ENCODE measurements at regions not wholly inside any gene's neighbourhood (a gene's known extent, or its start where the extent isn't known, plus 50 kb on each side); places are given as distances from the start of the nearest gene placed in this dataset.

DNA sequence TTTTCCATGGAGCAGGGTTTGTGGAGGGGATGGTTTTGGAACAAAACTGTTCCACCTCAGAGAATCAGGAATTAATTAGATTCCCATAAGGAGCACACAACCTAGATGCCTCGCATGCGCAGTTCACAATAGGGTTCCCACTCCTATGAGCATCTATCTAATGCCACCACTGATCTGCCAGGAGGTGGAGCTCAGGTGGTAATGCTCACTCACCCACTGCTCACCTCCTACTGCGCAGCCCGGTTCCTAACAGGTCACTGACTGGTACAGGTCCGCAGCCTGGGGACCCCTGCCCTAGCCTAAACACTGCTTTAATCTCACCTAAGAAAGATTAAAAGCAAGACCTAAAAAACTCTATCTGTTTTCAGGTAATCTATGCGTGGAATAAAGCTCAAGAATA, 553.0 kb downstream of the JRKL start:
- Mint-ChIP-seq H3K4me3 (no peak overlapping the region), H3K27ac (no peak overlapping the region), H3K4me1 (no peaks in the 10 kb centered on the region), H3K9me3 (no peaks in the 10 kb centered on the region), H3K27me3 (ENCODE audit: low read depth in 3 of 3) (no peaks in the 10 kb centered on the region), H3K36me3 (no peaks in the 10 kb centered on the region)
- no peaks in the 10 kb centered on the region for H3K27me3 ChIP-seq (ENCODE audit: control insufficient read depth in 2 of 2, insufficient read depth in 2 of 2, low read length in 2 of 2)
- H3K4me1 ChIP-seq (ENCODE audit: control insufficient read depth in 1 of 2, insufficient read depth in 2 of 2, low read length in 2 of 2), result no peaks in the 10 kb centered on the region
- intact Hi-C loops (cut with micrococcal nuclease), result no loop called here
- no peak overlapping the region for H3K4me2 ChIP-seq (replicated peaks; ENCODE audit: extremely low read depth, low read length, poor library complexity, severe bottlenecking)
- H3K79me2 ChIP-seq (ENCODE audit: insufficient read depth, low read length), result no peaks in the 10 kb centered on the region
- TF ChIP-seq, protein P1, sequence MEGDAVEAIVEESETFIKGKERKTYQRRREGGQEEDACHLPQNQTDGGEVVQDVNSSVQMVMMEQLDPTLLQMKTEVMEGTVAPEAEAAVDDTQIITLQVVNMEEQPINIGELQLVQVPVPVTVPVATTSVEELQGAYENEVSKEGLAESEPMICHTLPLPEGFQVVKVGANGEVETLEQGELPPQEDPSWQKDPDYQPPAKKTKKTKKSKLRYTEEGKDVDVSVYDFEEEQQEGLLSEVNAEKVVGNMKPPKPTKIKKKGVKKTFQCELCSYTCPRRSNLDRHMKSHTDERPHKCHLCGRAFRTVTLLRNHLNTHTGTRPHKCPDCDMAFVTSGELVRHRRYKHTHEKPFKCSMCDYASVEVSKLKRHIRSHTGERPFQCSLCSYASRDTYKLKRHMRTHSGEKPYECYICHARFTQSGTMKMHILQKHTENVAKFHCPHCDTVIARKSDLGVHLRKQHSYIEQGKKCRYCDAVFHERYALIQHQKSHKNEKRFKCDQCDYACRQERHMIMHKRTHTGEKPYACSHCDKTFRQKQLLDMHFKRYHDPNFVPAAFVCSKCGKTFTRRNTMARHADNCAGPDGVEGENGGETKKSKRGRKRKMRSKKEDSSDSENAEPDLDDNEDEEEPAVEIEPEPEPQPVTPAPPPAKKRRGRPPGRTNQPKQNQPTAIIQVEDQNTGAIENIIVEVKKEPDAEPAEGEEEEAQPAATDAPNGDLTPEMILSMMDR (IDR thresholded peaks at IDR 0.05), result no peak
- 91% methylated on average over 5 of the region's 6 CpGs for WGBS (ENCODE audit: insufficient coverage)
- H3K4me3 ChIP-seq (replicated peaks in 1 of 3; ENCODE audit: low read depth in 2 of 3, low read length in 3 of 3), result no peak overlapping the region
- H3K27ac ChIP-seq (ENCODE audit: low read depth in 1 of 2, low read length in 2 of 2), result no peak overlapping the region
- H3K36me3 ChIP-seq (replicated peaks in 1 of 2; ENCODE audit: control insufficient read depth in 1 of 2, insufficient read depth in 2 of 2, low read length in 2 of 2), result no peaks in the 10 kb centered on the region
- H3K9me3 ChIP-seq (replicated peaks in 1 of 2; ENCODE audit: control insufficient read depth in 1 of 2, insufficient read depth in 1 of 2, low read length in 2 of 2), result no peaks in the 10 kb centered on the region
- no peak overlapping the region for H3K9ac ChIP-seq (ENCODE audit: insufficient read depth, low read length, poor library complexity, severe bottlenecking)
- H2AFZ ChIP-seq (ENCODE audit: insufficient read depth, low read depth, low read length, poor library complexity, severe bottlenecking), result no peak overlapping the region
- H4K20me1 ChIP-seq (ENCODE audit: insufficient read depth, low read length), result no peaks in the 10 kb centered on the region
- DNase-seq, result no peak

DNA sequence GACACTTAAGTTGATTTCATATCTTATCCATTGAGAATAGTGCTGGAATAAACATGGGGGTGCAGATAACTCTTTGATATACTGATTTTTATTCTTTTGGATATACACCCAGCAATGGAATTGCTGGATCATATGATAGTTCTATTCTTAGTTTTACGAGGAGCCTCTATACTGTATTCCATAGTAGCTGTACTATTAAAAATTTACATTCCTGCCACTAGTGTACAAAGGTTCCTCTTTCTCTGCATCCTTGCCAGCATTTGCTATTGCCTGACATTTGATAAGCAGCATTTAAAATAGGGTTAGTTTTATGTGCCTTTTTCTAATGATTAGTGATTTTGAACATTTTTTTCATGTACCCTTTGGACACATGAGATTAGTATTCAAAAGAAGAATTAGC, 554.2 kb downstream of the JRKL start:
- no peak overlapping the region for H3K27ac Mint-ChIP-seq

More for the DNA sequence above, 554.2 kb downstream of the JRKL start:
- H3K79me2 ChIP-seq (ENCODE audit: insufficient read depth, low read length), result no peaks in the 10 kb centered on the region
- H3K27ac ChIP-seq (ENCODE audit: low read depth in 1 of 2, low read length in 2 of 2), result no peak overlapping the region
- Mint-ChIP-seq H3K4me3 (no peak overlapping the region), H3K27me3 (ENCODE audit: low read depth in 3 of 3) (no peaks in the 10 kb centered on the region), H3K4me1 (no peaks in the 10 kb centered on the region), H3K9me3 (peaks cover 0 to 2% (median 0%) of the 10 kb centered on the region in 7 donors), H3K36me3 (no peaks in the 10 kb centered on the region)
- H2AFZ ChIP-seq (ENCODE audit: insufficient read depth, low read depth, low read length, poor library complexity, severe bottlenecking), result no peak overlapping the region
- no peak overlapping the region for H3K4me2 ChIP-seq (replicated peaks; ENCODE audit: extremely low read depth, low read length, poor library complexity, severe bottlenecking)
- H3K27me3 ChIP-seq (ENCODE audit: control insufficient read depth in 2 of 2, insufficient read depth in 2 of 2, low read length in 2 of 2), result no peaks in the 10 kb centered on the region
- TF ChIP-seq, protein P1 (IDR thresholded peaks at IDR 0.05), result no peak
- no peaks in the 10 kb centered on the region for H4K20me1 ChIP-seq (ENCODE audit: insufficient read depth, low read length)
- H3K36me3 ChIP-seq (replicated peaks in 1 of 2; ENCODE audit: control insufficient read depth in 1 of 2, insufficient read depth in 2 of 2, low read length in 2 of 2), result no peaks in the 10 kb centered on the region
- DNase-seq, result no peak
- H3K4me3 ChIP-seq (replicated peaks in 1 of 3; ENCODE audit: low read depth in 2 of 3, low read length in 3 of 3), result no peak overlapping the region
- H3K9me3 ChIP-seq (replicated peaks in 1 of 2; ENCODE audit: control insufficient read depth in 1 of 2, insufficient read depth in 1 of 2, low read length in 2 of 2), result no peaks in the 10 kb centered on the region
- WGBS (ENCODE audit: insufficient coverage), result no CpG with 5 or more reads among the region's 1 CpG
- intact Hi-C loops (cut with micrococcal nuclease), result no loop called here
- H3K4me1 ChIP-seq (ENCODE audit: control insufficient read depth in 1 of 2, insufficient read depth in 2 of 2, low read length in 2 of 2), result no peaks in the 10 kb centered on the region
- H3K9ac ChIP-seq (ENCODE audit: insufficient read depth, low read length, poor library complexity, severe bottlenecking), result no peak overlapping the region

Measured in CD14-positive monocyte (primary cell).